Stimulated activated CD4-positive, alpha-beta T cell treated with anti-CD3 and anti-CD28 coated beads, Interleukin-15, amount 100 ng/mL, for 1 hour (primary cell): ENCODE measurements at regions not wholly inside any gene's neighbourhood (a gene's known extent, or its start where the extent isn't known, plus 50 kb on each side); places are given as distances from the start of the nearest gene placed in this dataset.
"Not testable (repeated sequence)": the region's sequence is repeated elsewhere in the genome, so short reads cannot be mapped to it uniquely, and the experiment has no call there.

ENCODE experiments used
- DNase-seq, 2 donors: peaks; one replicate each; pipeline ENCODE4 v3.0.0-alpha.2; 2020; ENCODE audit warnings: low read depth in 1 of 2, low spot score in 1 of 2

- DNase-seq, result no peak
Measured at GRCh38 chr2:7866825-7867224, 815.0 kb upstream of the ID2 start.

- no peak for DNase-seq
Measured at GRCh38 chr2:7867867-7868266, 814.0 kb upstream of the ID2 start.

GRCh38 chr2:7868836-7869235 lies 813.0 kb upstream of the ID2 start:
- no peak for DNase-seq

- not testable (repeated sequence) for DNase-seq
Measured at GRCh38 chr2:7876445-7876844, 805.4 kb upstream of the ID2 start.

GRCh38 chr2:7878266-7878665 lies 803.6 kb upstream of the ID2 start:
- DNase-seq, result not testable (repeated sequence)

GRCh38 chr2:7878786-7879482 lies 802.9 kb upstream of the ID2 start:
- DNase-seq, result no peak

- no peak for DNase-seq
Measured at GRCh38 chr2:7879483-7879835, 802.4 kb upstream of the ID2 start.

GRCh38 chr2:7880126-7880525 lies 801.7 kb upstream of the ID2 start:
- DNase-seq, result no peak

GRCh38 chr2:7880566-7880965 lies 801.3 kb upstream of the ID2 start:
- DNase-seq, result no peak

- no peak for DNase-seq
Measured at GRCh38 chr2:7881063-7881462, 800.8 kb upstream of the ID2 start.

- no peak for DNase-seq
Measured at GRCh38 chr2:7881466-7881865, 800.4 kb upstream of the ID2 start.

GRCh38 chr2:7882296-7882695 lies 799.6 kb upstream of the ID2 start:
- no peak for DNase-seq

GRCh38 chr2:7884338-7884737 lies 797.5 kb upstream of the ID2 start:
- no peak for DNase-seq

- no peak for DNase-seq
Measured at GRCh38 chr2:7886666-7887065, 795.2 kb upstream of the ID2 start.

GRCh38 chr2:7887441-7887840 lies 794.4 kb upstream of the ID2 start:
- DNase-seq, result no peak

- DNase-seq, result no peak
Measured at GRCh38 chr2:7888876-7889275, 793.0 kb upstream of the ID2 start.

GRCh38 chr2:7891312-7891711 lies 790.5 kb upstream of the ID2 start:
- DNase-seq, result no peak

GRCh38 chr2:7895289-7895688 lies 786.6 kb upstream of the ID2 start:
- DNase-seq, result no peak

- no peak for DNase-seq
Measured at GRCh38 chr2:7896940-7897487, 784.8 kb upstream of the ID2 start.

- DNase-seq, result no peak
Measured at GRCh38 chr2:7899241-7899640, 782.6 kb upstream of the ID2 start.

GRCh38 chr2:7899923-7900322 lies 781.9 kb upstream of the ID2 start:
- DNase-seq, result no peak

GRCh38 chr2:7900593-7900992 lies 781.3 kb upstream of the ID2 start:
- no peak for DNase-seq

- no peak for DNase-seq
Measured at GRCh38 chr2:7902251-7902765, 779.5 kb upstream of the ID2 start.
